ENCODE measurements at regions not wholly inside any gene's neighbourhood (a gene's known extent, or its start where the extent isn't known, plus 50 kb on each side); places are given as distances from the start of the nearest gene placed in this dataset.
A peak's percentile ranks its signal among the peaks of the same experiment; 100 is the strongest.
"Not testable (repeated sequence)": the region's sequence is repeated elsewhere in the genome, so short reads cannot be mapped to it uniquely, and the experiment has no call there.

GRCh38 chrX:3550871-3551270, 162.6 kb downstream of the PRKX start:
- DNase-seq (ENCODE audit: low spot score): no peak

DNA sequence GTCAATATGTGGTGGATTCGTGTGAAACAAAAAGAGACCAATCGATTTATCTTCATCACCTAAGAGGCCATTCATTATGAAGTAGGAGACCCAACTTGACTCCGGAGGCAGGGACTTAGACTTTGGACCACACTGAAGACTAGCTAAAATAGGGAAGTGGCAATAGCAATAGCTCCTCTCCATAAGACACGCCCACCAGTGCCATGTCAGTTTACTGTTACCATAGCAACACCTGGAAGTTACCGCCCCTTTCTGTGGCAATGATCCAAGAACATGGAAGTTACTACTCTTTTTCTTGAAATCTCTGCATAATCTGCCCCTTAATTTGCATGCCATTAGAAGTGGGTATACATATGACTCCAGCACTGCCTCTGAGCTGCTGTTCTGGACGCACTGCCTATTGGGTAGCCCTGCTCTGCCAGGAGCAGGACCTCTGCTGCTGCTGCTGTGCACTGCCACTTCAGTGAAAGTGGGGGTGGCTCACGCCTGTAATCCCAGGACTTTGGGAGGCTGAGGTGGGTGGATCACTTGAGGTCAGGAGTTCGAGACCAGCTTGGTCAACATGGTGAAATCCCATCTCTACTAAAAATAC, 163.2 kb downstream of the PRKX start:
- peak; percentile 6 for DNase-seq (ENCODE audit: low spot score)

DNA sequence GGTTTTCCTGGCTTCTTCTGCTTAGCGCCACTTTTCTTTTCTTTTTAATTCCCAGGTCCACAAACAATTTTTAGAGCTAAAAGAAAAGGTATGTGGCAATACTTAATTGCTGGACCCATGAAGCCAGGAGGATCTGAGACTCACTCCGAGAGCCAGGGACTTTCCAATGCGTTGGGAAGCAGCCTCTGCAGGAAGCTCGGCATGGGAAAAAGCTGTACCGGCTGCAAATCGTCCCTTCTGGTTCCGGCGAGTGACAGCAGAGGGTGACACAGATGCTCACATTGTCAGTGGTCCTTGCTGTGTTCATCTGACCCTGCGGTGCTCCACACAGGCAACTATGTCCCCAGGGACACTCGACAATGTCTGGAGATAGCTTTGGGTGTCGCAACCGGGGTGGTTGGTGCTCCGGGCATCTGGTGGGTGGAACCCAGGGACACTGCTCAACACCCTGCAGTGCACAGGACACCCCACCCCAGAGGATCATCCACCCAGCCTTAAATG, 164.0 kb downstream of the PRKX start:
- DNase-seq (ENCODE audit: low spot score): peak; percentile 39

GRCh38 chrX:3548765-3549391, 164.6 kb downstream of the PRKX start:
- DNase-seq (ENCODE audit: low spot score): peak; percentile 34

DNA sequence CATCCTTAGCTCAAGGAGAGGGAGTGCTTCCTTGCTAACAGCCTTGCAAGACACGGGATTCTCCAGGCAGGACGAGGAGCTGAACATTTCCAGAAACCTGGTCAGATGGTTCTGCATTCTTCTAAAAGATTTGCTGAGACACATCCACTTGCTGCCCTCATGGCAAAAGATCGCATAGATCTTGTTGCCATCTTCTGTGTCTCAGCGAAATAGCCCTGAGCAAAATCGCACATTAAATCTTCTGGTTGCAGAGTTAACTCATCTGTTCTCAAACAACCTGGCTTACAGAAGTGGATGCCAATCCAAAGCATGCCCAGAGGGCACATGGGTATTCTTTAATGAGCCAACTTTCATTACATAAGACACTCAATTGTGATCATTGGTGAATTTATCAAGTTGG, 167.5 kb downstream of the PRKX start:
- DNase-seq (ENCODE audit: low spot score): no peak

DNA sequence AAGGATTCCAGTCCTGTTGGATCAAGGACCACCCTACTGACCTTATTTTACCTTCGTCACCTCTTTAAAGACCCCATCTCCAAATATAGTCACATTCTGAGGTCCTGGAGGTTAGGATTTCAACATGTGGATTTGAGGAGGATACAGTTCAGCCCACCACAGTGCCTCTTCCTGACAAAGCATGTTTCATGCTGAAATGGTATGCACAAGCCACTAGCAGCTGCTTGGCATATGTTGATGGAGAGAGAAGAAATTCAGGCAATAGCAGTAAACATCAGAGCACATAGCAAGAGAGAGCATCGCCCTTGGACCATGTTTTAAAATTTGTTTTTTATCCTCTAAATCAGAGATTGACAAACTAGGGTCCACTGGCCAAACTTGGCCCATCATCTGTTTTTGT, 172.1 kb downstream of the PRKX start:
- no peak for DNase-seq (ENCODE audit: low spot score)

GRCh38 chrX:3540105-3540504, 173.3 kb downstream of the PRKX start:
- no peak for DNase-seq (ENCODE audit: low spot score)

GRCh38 chrX:3532581-3533085, 180.8 kb downstream of the PRKX start:
- DNase-seq (ENCODE audit: low spot score): no peak

- DNase-seq (ENCODE audit: low spot score): not testable (repeated sequence)
These were observed 182.0 kb downstream of the PRKX start for GRCh38 chrX:3531435-3531834.

- no peak for DNase-seq (ENCODE audit: low spot score)
These were observed 183.1 kb upstream of the MXRA5 start for GRCh38 chrX:3529466-3530010.

- peak; percentile 10 for DNase-seq (ENCODE audit: low spot score)
These were observed 181.4 kb upstream of the MXRA5 start for GRCh38 chrX:3527811-3528210.

DNA sequence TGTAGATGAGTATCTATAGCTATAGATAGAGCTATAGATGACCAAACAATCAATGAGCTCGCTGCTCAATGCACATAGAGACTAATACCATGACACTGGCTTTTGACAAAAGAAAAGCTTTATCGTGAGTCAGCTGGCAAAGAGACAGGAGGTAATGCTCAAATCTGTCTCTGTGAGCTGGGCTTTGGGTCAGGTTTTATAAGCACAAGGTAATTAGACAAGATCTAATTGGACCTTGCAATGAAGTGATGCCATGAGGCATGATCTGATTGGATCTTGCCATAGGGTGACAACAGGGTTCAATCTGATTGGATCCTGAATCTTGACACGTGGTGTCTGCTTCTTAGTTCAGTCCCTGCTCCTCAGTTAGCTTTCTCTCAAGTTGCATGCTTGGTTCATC, 180.7 kb upstream of the MXRA5 start:
- no peak for DNase-seq (ENCODE audit: low spot score)

- no peak for DNase-seq (ENCODE audit: low spot score)
These were observed 180.3 kb upstream of the MXRA5 start for GRCh38 chrX:3526731-3527130.

- peak; percentile 48 for DNase-seq (ENCODE audit: low spot score)
These were observed 179.6 kb upstream of the MXRA5 start for GRCh38 chrX:3526071-3526470.

GRCh38 chrX:3522101-3522650, 175.7 kb upstream of the MXRA5 start:
- peak; percentile 21 for DNase-seq (ENCODE audit: low spot score)

DNA sequence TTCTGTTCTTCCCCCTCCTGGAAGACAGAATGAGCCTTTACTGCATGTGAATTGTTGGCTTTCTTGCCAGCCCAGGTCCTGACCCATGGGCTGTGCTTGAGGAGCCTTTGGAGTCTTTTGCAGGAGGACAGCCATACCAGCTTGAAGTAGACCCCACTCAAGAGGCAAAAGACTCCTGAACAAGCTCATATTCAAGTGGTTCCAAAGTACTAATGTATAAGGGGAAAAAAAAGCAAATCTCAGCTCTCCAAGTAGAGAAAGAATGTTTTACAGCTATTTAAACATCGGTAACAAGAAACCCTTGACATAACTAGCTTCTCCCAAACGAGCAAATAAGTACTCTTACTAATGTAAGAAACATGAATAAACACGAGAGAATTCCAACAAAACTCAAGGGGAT, 174.9 kb upstream of the MXRA5 start:
- no peak for DNase-seq (ENCODE audit: low spot score)

DNA sequence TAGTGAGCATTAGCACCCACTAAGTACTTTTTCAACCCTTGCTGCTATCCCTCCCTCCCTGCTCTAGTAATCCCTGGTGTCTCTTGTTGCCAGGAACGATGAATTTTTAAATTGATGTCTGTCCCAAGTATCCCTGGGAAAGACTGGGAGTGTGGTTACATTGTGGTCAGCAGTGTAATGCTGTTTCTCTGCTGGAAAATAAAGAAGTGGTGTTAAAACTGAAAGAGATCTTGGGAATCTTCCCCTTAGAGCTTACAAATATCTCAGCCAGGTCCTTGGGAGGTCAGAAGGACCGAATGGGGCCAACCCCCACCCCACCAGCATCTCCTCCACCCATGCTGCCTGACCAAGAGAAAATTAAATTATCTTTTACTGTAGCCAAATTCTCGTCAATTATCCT, 174.5 kb upstream of the MXRA5 start:
- DNase-seq (ENCODE audit: low spot score): peak; percentile 15

DNA sequence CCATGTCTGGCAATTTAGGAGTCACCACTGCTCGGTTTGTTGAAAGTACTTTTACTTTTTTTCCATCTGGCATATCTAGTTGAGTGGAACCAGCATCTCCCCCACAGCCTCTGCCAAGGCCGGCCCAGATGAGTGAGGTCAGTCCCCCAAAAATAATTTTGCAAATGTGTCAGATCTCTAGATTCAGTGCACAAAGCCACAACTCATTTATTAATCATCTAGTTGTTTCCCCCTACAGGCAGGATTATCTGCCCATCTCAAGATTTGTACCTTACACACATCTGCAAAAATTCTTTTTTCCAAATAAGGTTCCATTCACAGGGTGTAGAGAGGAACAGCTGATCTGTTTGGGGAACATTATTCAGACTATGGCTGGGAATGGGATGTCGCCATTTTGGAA, 174.0 kb upstream of the MXRA5 start:
- DNase-seq (ENCODE audit: low spot score): no peak

DNA sequence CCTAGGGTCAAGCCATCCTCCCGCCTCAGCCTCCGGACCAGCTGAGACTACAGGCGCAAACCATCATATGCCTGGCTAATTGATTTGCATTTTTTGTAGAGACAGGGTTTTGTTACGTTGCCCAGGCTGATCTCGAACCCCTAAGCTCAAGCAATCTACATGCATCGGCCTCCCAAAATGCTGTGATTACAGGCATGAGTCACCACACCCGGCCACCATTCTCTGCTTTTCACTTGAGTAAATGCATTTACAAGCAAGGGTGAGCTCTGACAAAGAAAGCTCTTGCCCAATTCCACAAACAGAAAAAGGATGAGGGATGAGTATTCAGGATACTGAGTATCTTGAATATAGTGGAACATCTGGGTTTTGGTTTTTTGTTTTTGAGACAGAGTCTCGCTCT, 172.9 kb upstream of the MXRA5 start:
- not testable (repeated sequence) for DNase-seq (ENCODE audit: low spot score)

- peak; percentile 76 for DNase-seq (ENCODE audit: low spot score)
These were observed 172.4 kb upstream of the MXRA5 start for GRCh38 chrX:3518870-3519269.

DNA sequence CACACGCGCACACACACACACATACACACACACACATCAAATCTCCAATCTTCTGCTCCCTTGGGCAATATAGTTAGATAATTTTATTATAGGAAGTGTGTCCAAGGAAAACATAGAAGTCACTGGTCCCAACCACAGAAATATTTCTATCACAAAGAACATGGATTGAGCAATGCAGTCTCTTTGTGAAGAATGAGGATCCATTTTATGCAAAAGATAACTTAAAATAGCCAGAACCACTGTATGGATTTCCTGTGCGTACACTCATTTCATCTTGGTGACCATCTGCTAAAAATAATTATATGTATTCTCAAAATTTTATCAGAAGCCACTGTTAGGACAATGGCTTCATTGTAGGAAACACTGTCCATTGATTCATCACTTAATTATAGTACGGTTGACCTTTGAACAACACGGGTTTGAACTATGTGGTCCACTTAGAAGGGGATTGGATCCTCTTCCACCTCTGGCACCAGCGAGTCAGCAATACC, 169.6 kb upstream of the MXRA5 start:
- DNase-seq (ENCODE audit: low spot score): no peak

GRCh38 chrX:3514996-3515395, 168.5 kb upstream of the MXRA5 start:
- DNase-seq (ENCODE audit: low spot score): peak; percentile 8

GRCh38 chrX:3512150-3512549, 165.7 kb upstream of the MXRA5 start:
- DNase-seq (ENCODE audit: low spot score): not testable (repeated sequence)

Measured in AG20443 (cell line).